ENCODE measurements at regions not wholly inside any gene's neighbourhood (a gene's known extent, or its start where the extent isn't known, plus 50 kb on each side); places are given as distances from the start of the nearest gene placed in this dataset.

DNA sequence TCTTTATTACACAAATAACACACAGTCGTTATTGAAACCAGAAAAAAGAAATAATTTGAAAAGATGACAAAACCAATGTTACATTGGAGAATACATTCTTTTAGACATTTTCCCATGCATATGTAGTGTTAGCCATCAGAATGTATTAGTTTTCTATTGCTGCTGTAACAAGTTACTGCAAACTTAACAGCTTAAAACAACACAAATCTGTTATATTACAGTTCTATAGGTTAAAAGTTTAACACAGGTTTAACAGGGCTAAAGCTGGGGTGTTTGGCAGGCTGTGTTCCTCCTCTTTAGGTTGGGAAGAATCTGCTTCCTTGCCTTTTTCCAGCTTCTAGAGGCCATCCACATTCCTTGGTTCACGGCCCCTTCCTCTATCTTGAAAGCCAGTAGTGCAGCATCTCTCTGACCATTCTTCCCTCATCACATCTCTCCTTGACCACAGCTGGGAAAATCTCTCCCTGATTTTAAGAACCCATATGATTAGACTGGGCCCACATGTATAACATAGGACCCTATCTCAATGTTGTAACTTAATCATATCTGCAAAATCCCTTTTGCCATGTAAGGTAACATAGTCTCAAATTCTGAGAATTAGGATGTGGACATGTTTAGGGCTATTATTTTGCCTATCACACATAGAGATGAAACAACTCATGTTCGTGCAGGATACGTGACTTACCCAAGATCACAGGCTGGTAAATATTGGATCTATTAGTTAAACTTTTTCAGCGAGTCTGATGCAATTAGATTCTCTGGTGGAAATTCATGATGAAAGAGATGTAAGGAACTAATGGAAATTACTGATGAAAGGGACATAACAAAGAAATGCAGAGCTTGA, 145.4 kb upstream of the TMEM170B start:
- Histone ChIP-seq H3K4me1 (ENCODE audit: control insufficient read depth, insufficient read depth, low read depth, low read length) (peaks cover 5% of the 10 kb centered on the region), H2BK12ac (ENCODE audit: low read length in 2 of 2) (no peak overlapping the region), H3K36me3 (ENCODE audit: control insufficient read depth in 1 of 2, insufficient read depth in 2 of 2, low read depth in 1 of 2, low read length in 2 of 2) (no peaks in the 10 kb centered on the region), H4K8ac (ENCODE audit: low read length) (no peak overlapping the region), H3K4me3 (ENCODE audit: insufficient read depth in 1 of 2, low read depth in 1 of 2, low read length in 2 of 2) (no peak overlapping the region), H3K18ac (ENCODE audit: low read depth in 1 of 2, low read length in 2 of 2) (no peak overlapping the region), H2BK5ac (ENCODE audit: low read depth, low read length, poor library complexity, severe bottlenecking) (no peak overlapping the region), H2BK120ac (ENCODE audit: low read depth, low read length) (no peak overlapping the region), H3K4ac (ENCODE audit: low read depth in 1 of 2, low read length in 2 of 2) (no peak overlapping the region), H2BK15ac (ENCODE audit: low read depth, poor library complexity, severe bottlenecking) (no peak overlapping the region), H3K23ac (ENCODE audit: low read length in 2 of 2) (no peak overlapping the region), H3K27ac (ENCODE audit: low read length, poor library complexity, severe bottlenecking) (no peak overlapping the region), H4K91ac (ENCODE audit: low read length) (no peak overlapping the region), H2AK5ac (ENCODE audit: low read length, severe bottlenecking) (no peak overlapping the region), H3K27me3 (ENCODE audit: control insufficient read depth in 1 of 2, insufficient read depth in 1 of 2, low read length in 2 of 2) (no peaks in the 10 kb centered on the region), H3K9ac (ENCODE audit: low read length) (no peak overlapping the region), H3K4me2 (ENCODE audit: low read length, poor library complexity, severe bottlenecking) (no peak overlapping the region), H2AFZ (ENCODE audit: low read depth, low read length) (no peak overlapping the region), H3K9me3 (ENCODE audit: control insufficient read depth, low read length) (no peaks in the 10 kb centered on the region), H3K14ac (ENCODE audit: low read length in 2 of 2) (no peak overlapping the region), H3K79me1 (replicated peaks; ENCODE audit: low read length, poor library complexity, severe bottlenecking) (no peaks in the 10 kb centered on the region)
- 99% methylated on average over 4 of the region's 5 CpGs for WGBS
- no peak for DNase-seq

DNA sequence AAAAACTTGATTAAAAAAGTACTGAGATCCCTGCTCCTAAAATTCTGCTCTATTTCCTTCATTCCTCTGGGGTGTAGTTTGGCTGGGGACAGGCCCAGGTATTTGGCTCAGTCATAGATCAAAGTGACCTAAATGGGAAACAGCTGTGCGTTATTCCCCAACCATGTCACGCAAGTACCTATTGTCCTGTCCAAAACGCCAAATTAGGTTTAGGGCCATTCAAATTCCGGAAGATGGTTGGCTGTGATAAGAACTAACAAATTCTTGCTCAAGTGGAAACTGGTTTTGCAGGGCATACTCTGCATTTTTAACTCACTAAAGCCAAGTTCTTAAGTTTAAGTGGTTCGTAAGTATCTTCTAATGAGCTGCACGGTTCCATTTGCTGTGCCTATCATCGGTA, 147.6 kb upstream of the TMEM170B start:
- Histone ChIP-seq H3K4me2 (ENCODE audit: low read length, poor library complexity, severe bottlenecking) (no peak overlapping the region), H3K4ac (ENCODE audit: low read depth in 1 of 2, low read length in 2 of 2) (no peak overlapping the region), H2BK12ac (ENCODE audit: low read length in 2 of 2) (no peak overlapping the region), H3K14ac (ENCODE audit: low read length in 2 of 2) (no peak overlapping the region), H3K23ac (ENCODE audit: low read length in 2 of 2) (no peak overlapping the region), H3K4me3 (ENCODE audit: insufficient read depth in 1 of 2, low read depth in 1 of 2, low read length in 2 of 2) (no peak overlapping the region), H3K79me1 (replicated peaks; ENCODE audit: low read length, poor library complexity, severe bottlenecking) (no peaks in the 10 kb centered on the region), H2AK5ac (ENCODE audit: low read length, severe bottlenecking) (no peak overlapping the region), H2AFZ (ENCODE audit: low read depth, low read length) (no peak overlapping the region), H4K91ac (ENCODE audit: low read length) (no peak overlapping the region), H3K9me3 (ENCODE audit: control insufficient read depth, low read length) (no peaks in the 10 kb centered on the region), H2BK15ac (ENCODE audit: low read depth, poor library complexity, severe bottlenecking) (no peak overlapping the region), H3K36me3 (ENCODE audit: control insufficient read depth in 1 of 2, insufficient read depth in 2 of 2, low read depth in 1 of 2, low read length in 2 of 2) (no peaks in the 10 kb centered on the region), H3K9ac (ENCODE audit: low read length) (no peak overlapping the region), H3K27ac (ENCODE audit: low read length, poor library complexity, severe bottlenecking) (no peak overlapping the region), H3K4me1 (ENCODE audit: control insufficient read depth, insufficient read depth, low read depth, low read length) (peaks cover 5% of the 10 kb centered on the region), H3K18ac (ENCODE audit: low read depth in 1 of 2, low read length in 2 of 2) (no peak overlapping the region), H4K8ac (ENCODE audit: low read length) (no peak overlapping the region), H3K27me3 (ENCODE audit: control insufficient read depth in 1 of 2, insufficient read depth in 1 of 2, low read length in 2 of 2) (no peaks in the 10 kb centered on the region), H2BK120ac (ENCODE audit: low read depth, low read length) (no peak overlapping the region), H2BK5ac (ENCODE audit: low read depth, low read length, poor library complexity, severe bottlenecking) (no peak overlapping the region)
- DNase-seq: no peak
- 69% methylated on average over 7 of the region's 7 CpGs for WGBS

DNA sequence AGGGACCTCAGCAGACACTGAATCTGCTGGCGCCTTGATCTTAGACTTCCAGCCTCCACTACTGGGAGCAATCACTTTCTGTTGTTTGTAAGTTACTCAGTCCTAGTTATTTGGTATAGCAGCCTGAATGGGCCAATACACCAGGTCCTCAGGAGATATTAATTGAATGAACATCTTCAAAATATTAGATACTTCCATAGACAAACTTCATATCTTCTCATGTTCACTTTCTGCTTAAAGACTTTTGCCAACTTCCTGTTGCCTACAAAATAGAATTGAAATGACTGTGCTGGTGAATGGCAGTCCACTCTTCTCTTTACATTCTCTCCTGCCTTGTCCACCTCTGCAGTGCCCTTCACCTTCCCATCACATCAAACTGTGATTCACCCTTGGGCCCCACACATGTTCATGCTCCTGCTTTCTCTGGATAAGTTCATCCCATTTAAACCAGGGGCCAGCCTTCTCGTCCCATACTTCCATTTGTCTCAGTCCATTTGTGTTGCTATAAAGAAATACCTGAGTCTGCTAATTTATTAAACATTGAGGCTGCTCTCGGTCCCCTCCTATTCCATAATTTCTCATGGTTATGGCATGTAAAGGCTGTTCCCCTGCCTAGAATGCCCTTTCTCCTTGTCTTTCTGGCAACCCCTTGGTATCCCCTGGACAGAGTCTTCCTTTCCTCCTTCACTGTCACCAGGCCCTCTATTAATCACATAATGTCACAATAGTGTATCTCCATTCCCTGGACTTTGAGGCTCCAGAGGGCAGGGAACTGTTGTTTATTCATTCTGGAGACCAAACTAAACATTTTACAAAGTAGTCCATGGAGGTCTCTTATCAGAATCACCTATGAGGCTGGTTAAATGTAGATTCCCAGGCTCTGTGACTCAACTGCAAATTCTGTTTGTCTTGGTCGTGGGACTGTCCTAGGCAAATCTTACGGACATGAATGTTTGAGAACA, 148.3 kb upstream of the TMEM170B start:
- H3K4me2 ChIP-seq (ENCODE audit: low read length, poor library complexity, severe bottlenecking): no peak overlapping the region
- no peak overlapping the region for H2BK5ac ChIP-seq (ENCODE audit: low read depth, low read length, poor library complexity, severe bottlenecking)
- H3K27me3 ChIP-seq (ENCODE audit: control insufficient read depth in 1 of 2, insufficient read depth in 1 of 2, low read length in 2 of 2): no peaks in the 10 kb centered on the region
- no peaks in the 10 kb centered on the region for H3K9me3 ChIP-seq (ENCODE audit: control insufficient read depth, low read length)
- no peak overlapping the region for H3K4me3 ChIP-seq (ENCODE audit: insufficient read depth in 1 of 2, low read depth in 1 of 2, low read length in 2 of 2)
- H4K8ac ChIP-seq (ENCODE audit: low read length): no peak overlapping the region
- H3K14ac ChIP-seq (ENCODE audit: low read length in 2 of 2): no peak overlapping the region
- H3K9ac ChIP-seq (ENCODE audit: low read length): no peak overlapping the region
- WGBS: 85% methylated on average over 2 of the region's 5 CpGs
- no peak for DNase-seq
- H3K18ac ChIP-seq (ENCODE audit: low read depth in 1 of 2, low read length in 2 of 2): no peak overlapping the region
- H2AFZ ChIP-seq (ENCODE audit: low read depth, low read length): no peak overlapping the region
- H2AK5ac ChIP-seq (ENCODE audit: low read length, severe bottlenecking): no peak overlapping the region
- no peak overlapping the region for H2BK15ac ChIP-seq (ENCODE audit: low read depth, poor library complexity, severe bottlenecking)
- H3K4me1 ChIP-seq (ENCODE audit: control insufficient read depth, insufficient read depth, low read depth, low read length): peaks cover 5% of the 10 kb centered on the region
- no peak overlapping the region for H3K23ac ChIP-seq (ENCODE audit: low read length in 2 of 2)
- no peak overlapping the region for H2BK12ac ChIP-seq (ENCODE audit: low read length in 2 of 2)
- H3K36me3 ChIP-seq (ENCODE audit: control insufficient read depth in 1 of 2, insufficient read depth in 2 of 2, low read depth in 1 of 2, low read length in 2 of 2): no peaks in the 10 kb centered on the region
- no peak overlapping the region for H3K27ac ChIP-seq (ENCODE audit: low read length, poor library complexity, severe bottlenecking)
- H4K91ac ChIP-seq (ENCODE audit: low read length): no peak overlapping the region
- H2BK120ac ChIP-seq (ENCODE audit: low read depth, low read length): no peak overlapping the region
- no peaks in the 10 kb centered on the region for H3K79me1 ChIP-seq (replicated peaks; ENCODE audit: low read length, poor library complexity, severe bottlenecking)
- H3K4ac ChIP-seq (ENCODE audit: low read depth in 1 of 2, low read length in 2 of 2): no peak overlapping the region
